ENCODE measurements at regions not wholly inside any gene's neighbourhood (a gene's known extent, or its start where the extent isn't known, plus 50 kb on each side); places are given as distances from the start of the nearest gene placed in this dataset.

- no peak for TF ChIP-seq CTCF (IDR thresholded peaks at IDR 0.05)
- no peak for TF ChIP-seq POLR2AphosphoS5 (IDR thresholded peaks at IDR 0.05)
- TF ChIP-seq POLR2A (IDR thresholded peaks at IDR 0.05), result no peak
Measured at GRCh38 chr2:52368141-52368540, 1336.2 kb upstream of the NRXN1 start.

All from sigmoid colon (tissue), 4 donors.